CD4-positive, alpha-beta T cell (primary cell): ENCODE measurements at regions not wholly inside any gene's neighbourhood (a gene's known extent, or its start where the extent isn't known, plus 50 kb on each side); places are given as distances from the start of the nearest gene placed in this dataset.

Source experiments
- ATAC-seq: fragments of 200-7000 bp; cut with Tn5 transposase; one replicate; pipeline ENCODE4 v1.10.0; 2022; ENCODE audit warnings: mild to moderate bottlenecking; ENCODE audit not compliant: poor library complexity
- CTCF ChIA-PET: fragments of 350-600 bp; sonication (Branson Sonifier 250); formaldehyde crosslinking; loops from one replicate; lab custom pipeline; 2021; ENCODE audit warnings: antibody characterized with exemption, inconsistent platforms; lab: Charles Lee
- POLR2A ChIA-PET: fragments of 350-600 bp; sonication (Branson Sonifier 250); formaldehyde crosslinking; loops from one replicate; lab custom pipeline; 2021; ENCODE audit warnings: antibody characterized with exemption, inconsistent platforms; lab: Charles Lee
- DNase-seq, 14 experiments: peaks; one replicate each; pipeline ENCODE4 v3.0.0-alpha.2; 2013 to 2020; ENCODE audit warnings: mixed read lengths in 2 of 14
- H3K27ac ChIP-seq, 2 donors: one replicate each; pipeline versions ENCODE4 v1.5.1 to v1.7.0; 2013; ENCODE audit warnings: low read length in 2 of 2, low read depth in 1 of 2, mild to moderate bottlenecking in 1 of 2
- H3K27me3 ChIP-seq, 2 experiments: 1 replicate in 1 of 2; 2 replicates in 1 of 2; pipeline versions ENCODE4 v1.6.1 to v1.7.0; 2013; ENCODE audit warnings: low read length in 2 of 2, control low read depth in 1 of 2, mild to moderate bottlenecking in 1 of 2, moderate library complexity in 1 of 2; ENCODE audit not compliant: insufficient read depth in 2 of 2, control insufficient read depth in 1 of 2
- H3K36me3 ChIP-seq: one replicate; pipeline ENCODE4 v1.6.1; 2013; ENCODE audit warnings: low read length, control low read depth; ENCODE audit not compliant: insufficient read depth
- H3K4me1 ChIP-seq: one replicate; pipeline ENCODE4 v1.6.1; 2013; ENCODE audit warnings: low read length, control low read depth; ENCODE audit not compliant: insufficient read depth
- H3K4me3 ChIP-seq: one replicate; pipeline ENCODE4 v1.5.1; 2013; ENCODE audit warnings: mild to moderate bottlenecking, low read length, moderate library complexity
- H3K9me3 ChIP-seq, 2 experiments: 1 replicate in 1 of 2; 2 replicates in 1 of 2; pipeline versions ENCODE4 v1.6.1 to v1.7.0; 2013; ENCODE audit warnings: low read length in 2 of 2, mild to moderate bottlenecking in 2 of 2, control low read depth in 1 of 2, moderate library complexity in 1 of 2; ENCODE audit not compliant: control insufficient read depth in 1 of 2, insufficient read depth in 1 of 2
- H3K27ac Mint-ChIP-seq: one replicate; pipeline ENCODE4 v1.8.0; 2020; ENCODE audit warnings: mixed read lengths
- H3K27me3 Mint-ChIP-seq: one replicate; pipeline ENCODE4 v1.8.0; 2021; ENCODE audit warnings: mixed read lengths
- H3K36me3 Mint-ChIP-seq: one replicate; pipeline ENCODE4 v1.8.0; 2021; ENCODE audit warnings: low read depth, mixed read lengths
- H3K4me1 Mint-ChIP-seq: one replicate; pipeline ENCODE4 v1.8.0; 2021; ENCODE audit warnings: low read depth, mixed read lengths
- H3K4me3 Mint-ChIP-seq: one replicate; pipeline ENCODE4 v1.8.0; 2020; ENCODE audit warnings: mild to moderate bottlenecking, mixed read lengths
- H3K9me3 Mint-ChIP-seq: one replicate; pipeline ENCODE4 v1.8.0; 2020; ENCODE audit warnings: mixed read lengths
- intact Hi-C, 2 experiments: fragments of 100-400 bp; cut with DNase I in 1 of 2; cut with micrococcal nuclease in 1 of 2; formaldehyde crosslinking; loops; one replicate each; pipeline versions ENCODE4 v1.15.1 to v1.9.0; 2023 to 2025; cut with DNase I, micrococcal nuclease
- TF ChIP-seq, protein P1 (sequence below): fragments of 200-600 bp; IDR thresholded peaks from one replicate; pipeline ENCODE4 v1.8.0; 2022; ENCODE audit warnings: antibody characterized with exemption, mild to moderate bottlenecking

DNA sequence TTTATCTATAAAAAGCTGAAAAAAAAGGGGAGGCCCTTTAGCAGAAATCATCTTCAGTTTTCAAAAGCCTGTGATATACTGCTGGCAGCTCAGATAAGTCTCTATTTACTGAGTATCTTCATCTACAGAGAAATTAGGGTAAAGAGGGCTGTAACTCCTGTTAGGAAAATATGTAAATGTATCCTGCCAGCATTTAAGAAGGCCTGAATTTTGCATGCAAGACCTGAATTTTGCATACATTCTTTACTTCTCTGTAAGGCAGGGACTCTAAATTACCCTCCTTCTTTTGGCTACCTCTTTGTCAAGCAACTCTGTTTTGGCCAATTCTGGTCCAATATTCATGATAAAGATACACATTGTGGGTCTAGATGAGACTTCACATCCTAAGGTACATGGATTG is 150.6 kb upstream of the SPACA1 start:
- H3K27ac Mint-ChIP-seq: no peak overlapping the region
- POLR2A ChIA-PET: no interaction called here
- H3K36me3 Mint-ChIP-seq: no peaks in the 10 kb centered on the region

GRCh38 chr6:87887266-87887665 is 160.4 kb upstream of the SPACA1 start:
- Histone ChIP-seq H3K9me3 (no peaks in the 10 kb centered on the region), H3K4me1 (no peaks in the 10 kb centered on the region), H3K4me3 (no peak overlapping the region), H3K36me3 (no peaks in the 10 kb centered on the region), H3K27ac (no peak overlapping the region), H3K27me3 (peaks cover 3 to 5% of the 10 kb centered on the region in 2 experiments)
- no peaks in the 10 kb centered on the region for H3K36me3 Mint-ChIP-seq
- H3K27ac Mint-ChIP-seq: no peak overlapping the region
- intact Hi-C loops: no loop called here
- DNase-seq (no peak), ATAC-seq (no peak)
- TF ChIP-seq, protein P1, sequence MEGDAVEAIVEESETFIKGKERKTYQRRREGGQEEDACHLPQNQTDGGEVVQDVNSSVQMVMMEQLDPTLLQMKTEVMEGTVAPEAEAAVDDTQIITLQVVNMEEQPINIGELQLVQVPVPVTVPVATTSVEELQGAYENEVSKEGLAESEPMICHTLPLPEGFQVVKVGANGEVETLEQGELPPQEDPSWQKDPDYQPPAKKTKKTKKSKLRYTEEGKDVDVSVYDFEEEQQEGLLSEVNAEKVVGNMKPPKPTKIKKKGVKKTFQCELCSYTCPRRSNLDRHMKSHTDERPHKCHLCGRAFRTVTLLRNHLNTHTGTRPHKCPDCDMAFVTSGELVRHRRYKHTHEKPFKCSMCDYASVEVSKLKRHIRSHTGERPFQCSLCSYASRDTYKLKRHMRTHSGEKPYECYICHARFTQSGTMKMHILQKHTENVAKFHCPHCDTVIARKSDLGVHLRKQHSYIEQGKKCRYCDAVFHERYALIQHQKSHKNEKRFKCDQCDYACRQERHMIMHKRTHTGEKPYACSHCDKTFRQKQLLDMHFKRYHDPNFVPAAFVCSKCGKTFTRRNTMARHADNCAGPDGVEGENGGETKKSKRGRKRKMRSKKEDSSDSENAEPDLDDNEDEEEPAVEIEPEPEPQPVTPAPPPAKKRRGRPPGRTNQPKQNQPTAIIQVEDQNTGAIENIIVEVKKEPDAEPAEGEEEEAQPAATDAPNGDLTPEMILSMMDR: no peak
- CTCF ChIA-PET: no interaction called here
- no peaks in the 10 kb centered on the region for H3K4me1 Mint-ChIP-seq
- no peaks in the 10 kb centered on the region for H3K9me3 Mint-ChIP-seq
- no peak overlapping the region for H3K4me3 Mint-ChIP-seq
- POLR2A ChIA-PET: interaction anchor here (0.7 kb wide), 1 partner anchor 1852 kb away, joined by 5 read pairs; no protein-coding TSS in a partner anchor
- H3K27me3 Mint-ChIP-seq: peaks cover 18% of the 10 kb centered on the region

More for the DNA sequence above, 150.6 kb upstream of the SPACA1 start:
- no peaks in the 10 kb centered on the region for H3K27me3 ChIP-seq
- no peak overlapping the region for H3K4me3 ChIP-seq
- no peaks in the 10 kb centered on the region for H3K4me1 ChIP-seq
- TF ChIP-seq, protein P1: no peak
- no peak overlapping the region for H3K4me3 Mint-ChIP-seq
- CTCF ChIA-PET: no interaction called here
- no peaks in the 10 kb centered on the region for H3K27me3 Mint-ChIP-seq
- ATAC-seq (no peak), DNase-seq (no peak)
- no peaks in the 10 kb centered on the region for H3K9me3 ChIP-seq
- H3K4me1 Mint-ChIP-seq: no peaks in the 10 kb centered on the region
- no peak overlapping the region for H3K27ac ChIP-seq
- intact Hi-C loops: no loop called here
- H3K36me3 ChIP-seq: no peaks in the 10 kb centered on the region
- no peaks in the 10 kb centered on the region for H3K9me3 Mint-ChIP-seq

DNA sequence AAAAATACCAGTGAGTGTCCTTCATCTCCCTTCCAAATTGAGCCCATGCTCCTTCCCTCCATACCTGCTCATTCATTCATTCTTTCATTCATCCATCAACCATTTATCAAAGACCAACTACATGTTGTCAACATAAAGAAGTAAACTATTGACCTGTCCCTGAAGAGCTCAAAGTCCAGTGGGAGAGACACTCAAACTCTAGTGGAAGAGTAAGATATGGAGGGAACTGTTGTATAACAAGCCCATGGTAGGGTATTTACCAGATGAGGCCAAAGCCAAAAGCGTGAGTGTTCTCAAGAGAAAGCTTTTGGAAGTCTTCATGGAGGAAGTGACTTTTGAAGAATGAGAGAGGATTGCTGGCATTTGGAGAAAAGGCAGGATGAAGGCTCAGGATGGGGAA is 163.4 kb upstream of the SPACA1 start:
- Mint-ChIP-seq H3K27me3 (peaks cover 20% of the 10 kb centered on the region), H3K36me3 (no peaks in the 10 kb centered on the region), H3K4me3 (no peak overlapping the region), H3K4me1 (no peaks in the 10 kb centered on the region), H3K9me3 (no peaks in the 10 kb centered on the region), H3K27ac (no peak overlapping the region)
- Histone ChIP-seq H3K27me3 (peaks cover 3 to 21% of the 10 kb centered on the region in 2 experiments), H3K4me3 (no peak overlapping the region), H3K9me3 (no peaks in the 10 kb centered on the region), H3K27ac (no peak overlapping the region), H3K36me3 (no peaks in the 10 kb centered on the region), H3K4me1 (no peaks in the 10 kb centered on the region)
- ChIA-PET POLR2A (no interaction called here), CTCF (no interaction called here)
- intact Hi-C loops: no loop called here
- ATAC-seq (no peak), DNase-seq (no peak)
- TF ChIP-seq, protein P1: no peak
